Osteocyte (in vitro differentiated cells): ENCODE measurements at regions not wholly inside any gene's neighbourhood (a gene's known extent, or its start where the extent isn't known, plus 50 kb on each side); places are given as distances from the start of the nearest gene placed in this dataset.
"Not testable (repeated sequence)": the region's sequence is repeated elsewhere in the genome, so short reads cannot be mapped to it uniquely, and the experiment has no call there.

Source experiments
- DNase-seq: peaks from one replicate; pipeline ENCODE4 v3.0.0; 2021; ENCODE audit warnings: mixed read lengths; ENCODE audit not compliant: unreplicated experiment; ENCODE audit errors: extremely low spot score
- H3K27ac Mint-ChIP-seq: one replicate; pipeline ENCODE4 v1.8.0; 2021; ENCODE audit warnings: mild to moderate bottlenecking, mixed read lengths; ENCODE audit not compliant: unreplicated experiment
- H3K27me3 Mint-ChIP-seq: one replicate; pipeline ENCODE4 v1.8.0; 2021; ENCODE audit warnings: mixed read lengths; ENCODE audit not compliant: unreplicated experiment
- H3K36me3 Mint-ChIP-seq: one replicate; pipeline ENCODE4 v1.8.0; 2021; ENCODE audit warnings: mixed read lengths; ENCODE audit not compliant: unreplicated experiment
- H3K4me1 Mint-ChIP-seq: one replicate; pipeline ENCODE4 v1.8.0; 2021; ENCODE audit warnings: mixed read lengths; ENCODE audit not compliant: unreplicated experiment
- H3K4me3 Mint-ChIP-seq: one replicate; pipeline ENCODE4 v1.8.0; 2021; ENCODE audit warnings: mild to moderate bottlenecking, moderate library complexity, mixed read lengths; ENCODE audit not compliant: unreplicated experiment
- H3K9me3 Mint-ChIP-seq: one replicate; pipeline ENCODE4 v1.8.0; 2021; ENCODE audit warnings: mixed read lengths; ENCODE audit not compliant: unreplicated experiment
- CTCF ChIP-seq: fragments of 200-600 bp; sonication (generic); IDR thresholded peaks from 2 replicates; pipeline ENCODE4 v1.5.0; 2021; ENCODE audit warnings: antibody characterized with exemption, mild to moderate bottlenecking, moderate library complexity

DNA sequence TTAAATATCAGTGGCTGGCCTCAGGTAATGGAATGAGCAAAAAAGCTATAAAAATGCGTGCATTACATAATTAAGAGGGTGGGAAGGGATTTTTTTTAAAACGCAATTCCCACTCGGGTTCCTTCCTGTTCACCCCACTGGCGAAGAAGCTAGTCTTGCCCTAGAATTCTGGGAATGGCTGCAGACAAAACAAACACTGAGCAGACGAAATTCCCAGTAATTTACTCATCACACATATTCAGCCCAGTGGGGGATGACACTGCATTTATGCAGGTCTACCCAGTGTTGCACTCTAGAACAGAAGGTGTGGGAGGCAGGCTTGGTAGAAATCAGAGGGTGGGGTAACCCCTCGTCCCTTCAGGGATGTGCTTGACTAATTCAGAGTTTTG is 2695.0 kb upstream of the DEFB115 start:
- Mint-ChIP-seq H3K9me3 (peaks cover 63% of the 10 kb centered on the region), H3K36me3 (no peaks in the 10 kb centered on the region), H3K4me1 (no peaks in the 10 kb centered on the region), H3K4me3 (no peak overlapping the region), H3K27ac (no peak overlapping the region), H3K27me3 (no peaks in the 10 kb centered on the region)
- no peak for DNase-seq
- no peak for TF ChIP-seq CTCF

DNA sequence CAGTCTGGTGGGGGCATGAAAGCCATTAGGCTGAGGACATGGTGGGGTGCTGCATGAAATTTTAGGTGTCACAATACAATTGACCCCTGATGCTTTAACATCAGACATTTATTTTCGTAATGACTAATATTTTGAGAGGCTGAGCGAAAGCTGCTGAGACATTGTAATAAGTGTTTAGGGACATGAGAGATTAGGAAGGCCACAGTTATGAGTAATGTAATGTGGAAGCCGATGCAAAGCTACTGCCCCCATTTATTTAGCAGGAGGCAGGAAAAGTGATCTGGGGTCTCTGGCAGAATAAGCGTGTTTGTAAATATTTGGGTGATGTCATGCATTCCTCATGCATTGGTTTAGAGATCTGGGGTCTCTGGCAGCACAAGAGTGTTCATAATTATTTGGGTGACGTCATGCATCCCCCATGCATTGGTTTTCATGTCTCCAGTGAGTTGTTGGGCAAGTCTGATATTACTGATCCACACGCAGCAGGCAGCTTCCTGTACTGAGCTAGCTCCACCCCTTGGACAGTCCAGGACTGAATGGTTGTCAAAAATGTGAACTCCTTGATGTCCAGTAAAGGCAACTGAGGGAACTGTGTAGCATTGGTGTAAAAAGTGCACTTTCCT is 2694.5 kb upstream of the DEFB115 start:
- H3K27me3 Mint-ChIP-seq, DNase-seq, H3K4me3 Mint-ChIP-seq, H3K27ac Mint-ChIP-seq, H3K36me3 Mint-ChIP-seq, H3K4me1 Mint-ChIP-seq: not testable (repeated sequence)
- peaks cover 63% of the 10 kb centered on the region for H3K9me3 Mint-ChIP-seq

GRCh38 chr20:28564024-28564423 is 2693.4 kb upstream of the DEFB115 start:
- peaks cover 55% of the 10 kb centered on the region for H3K9me3 Mint-ChIP-seq
- DNase-seq, H3K27ac Mint-ChIP-seq, H3K4me3 Mint-ChIP-seq, H3K36me3 Mint-ChIP-seq, H3K4me1 Mint-ChIP-seq, H3K27me3 Mint-ChIP-seq: not testable (repeated sequence)

DNA sequence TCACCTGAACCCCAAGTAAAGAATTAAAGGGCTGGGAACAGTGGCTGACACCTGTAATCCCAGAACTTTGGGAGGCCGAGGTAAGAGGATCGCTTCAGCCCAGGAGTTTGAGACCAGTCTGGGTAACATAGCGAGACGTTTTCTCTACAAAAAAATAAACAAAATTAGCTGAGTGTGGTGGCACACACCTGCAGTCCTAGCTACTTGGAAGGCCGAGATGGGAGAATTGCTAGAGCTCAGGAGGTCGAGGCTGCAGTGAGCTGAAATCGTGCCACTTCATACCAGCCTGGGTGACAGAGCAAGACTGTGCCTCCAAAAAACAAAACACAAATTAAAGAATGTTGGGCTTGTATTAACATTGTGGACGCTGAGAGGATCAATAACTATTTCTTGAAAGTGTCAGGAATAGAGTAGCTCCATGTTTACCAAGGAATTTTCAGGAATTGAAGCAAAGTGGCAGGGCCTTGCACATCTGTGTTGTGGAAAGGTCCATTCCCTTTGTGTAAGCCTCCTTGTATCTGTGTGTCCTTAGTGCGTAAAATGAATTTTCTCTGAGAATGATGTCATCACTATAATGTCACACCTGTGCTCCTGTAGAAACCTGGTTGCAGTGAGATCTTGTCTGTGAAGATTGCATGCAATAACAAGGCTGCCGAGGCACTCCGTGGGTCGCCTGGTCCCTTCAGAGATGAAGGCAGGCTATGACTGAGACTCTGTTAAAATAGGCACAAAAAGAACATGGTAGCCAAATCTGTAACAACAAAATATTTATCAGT is 2692.6 kb upstream of the DEFB115 start:
- not testable (repeated sequence) for H3K4me3 Mint-ChIP-seq, DNase-seq, H3K27me3 Mint-ChIP-seq, H3K4me1 Mint-ChIP-seq, H3K36me3 Mint-ChIP-seq, H3K27ac Mint-ChIP-seq
- H3K9me3 Mint-ChIP-seq = peaks cover 53% of the 10 kb centered on the region

- H3K27me3 Mint-ChIP-seq, H3K27ac Mint-ChIP-seq, H3K4me3 Mint-ChIP-seq, H3K36me3 Mint-ChIP-seq, DNase-seq, H3K4me1 Mint-ChIP-seq: not testable (repeated sequence)
- peaks cover 22% of the 10 kb centered on the region for H3K9me3 Mint-ChIP-seq
Measured at GRCh38 chr20:28575991-28576390, 2681.5 kb upstream of the DEFB115 start.

DNA sequence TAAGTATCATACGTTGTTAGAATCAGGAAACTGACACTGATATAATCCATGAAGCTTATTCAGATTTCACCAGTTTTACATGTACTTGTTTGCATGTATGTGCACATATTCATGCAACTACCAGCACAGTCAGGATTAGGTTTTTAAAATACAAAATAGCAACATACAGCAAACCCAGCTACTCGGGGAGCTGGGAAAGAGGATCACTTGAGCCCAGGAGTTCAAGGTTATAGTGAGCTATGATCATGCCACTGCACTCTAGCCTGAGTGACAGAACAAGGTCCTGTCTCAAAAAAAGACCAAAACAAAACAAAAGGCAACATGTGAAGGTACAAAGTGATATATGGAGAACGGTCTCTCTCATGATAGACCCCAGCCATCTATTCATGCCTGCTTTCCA is 2665.8 kb upstream of the DEFB115 start:
- not testable (repeated sequence) for H3K27ac Mint-ChIP-seq, H3K4me1 Mint-ChIP-seq, H3K36me3 Mint-ChIP-seq, DNase-seq, H3K27me3 Mint-ChIP-seq, H3K4me3 Mint-ChIP-seq
- H3K9me3 Mint-ChIP-seq = peaks cover 15% of the 10 kb centered on the region

- DNase-seq, H3K4me3 Mint-ChIP-seq, H3K27ac Mint-ChIP-seq, H3K27me3 Mint-ChIP-seq, H3K4me1 Mint-ChIP-seq, H3K36me3 Mint-ChIP-seq: not testable (repeated sequence)
- H3K9me3 Mint-ChIP-seq = peaks cover 31% of the 10 kb centered on the region
Measured at GRCh38 chr20:28593383-28593782, 2664.1 kb upstream of the DEFB115 start.

DNA sequence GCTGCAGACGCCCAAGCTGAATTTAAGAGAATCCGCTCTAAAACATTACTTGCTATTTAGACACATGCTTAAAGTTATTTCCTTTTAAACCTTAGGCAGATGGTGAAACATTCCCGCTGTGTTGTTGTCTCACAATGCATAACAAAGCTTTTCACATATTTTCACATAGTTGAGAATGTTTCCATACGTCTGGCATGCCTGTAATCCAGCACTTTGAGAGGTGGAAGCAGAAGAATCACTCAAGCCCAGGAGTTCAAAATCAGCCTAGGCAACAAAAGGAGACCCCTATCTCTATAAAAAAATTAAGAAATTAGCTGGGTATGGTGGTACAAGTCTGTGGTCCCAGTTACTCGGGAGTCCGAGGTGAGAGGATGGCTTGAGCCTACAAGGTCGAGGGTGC is 2663.0 kb upstream of the DEFB115 start:
- not testable (repeated sequence) for H3K4me3 Mint-ChIP-seq, H3K27ac Mint-ChIP-seq, DNase-seq, H3K36me3 Mint-ChIP-seq, H3K27me3 Mint-ChIP-seq, H3K4me1 Mint-ChIP-seq
- peaks cover 28% of the 10 kb centered on the region for H3K9me3 Mint-ChIP-seq

GRCh38 chr20:28602006-28602402 is 2655.5 kb upstream of the DEFB115 start:
- not testable (repeated sequence) for DNase-seq, H3K27me3 Mint-ChIP-seq, H3K4me1 Mint-ChIP-seq, H3K36me3 Mint-ChIP-seq, H3K27ac Mint-ChIP-seq, H3K4me3 Mint-ChIP-seq
- H3K9me3 Mint-ChIP-seq = peaks cover 59% of the 10 kb centered on the region

DNA sequence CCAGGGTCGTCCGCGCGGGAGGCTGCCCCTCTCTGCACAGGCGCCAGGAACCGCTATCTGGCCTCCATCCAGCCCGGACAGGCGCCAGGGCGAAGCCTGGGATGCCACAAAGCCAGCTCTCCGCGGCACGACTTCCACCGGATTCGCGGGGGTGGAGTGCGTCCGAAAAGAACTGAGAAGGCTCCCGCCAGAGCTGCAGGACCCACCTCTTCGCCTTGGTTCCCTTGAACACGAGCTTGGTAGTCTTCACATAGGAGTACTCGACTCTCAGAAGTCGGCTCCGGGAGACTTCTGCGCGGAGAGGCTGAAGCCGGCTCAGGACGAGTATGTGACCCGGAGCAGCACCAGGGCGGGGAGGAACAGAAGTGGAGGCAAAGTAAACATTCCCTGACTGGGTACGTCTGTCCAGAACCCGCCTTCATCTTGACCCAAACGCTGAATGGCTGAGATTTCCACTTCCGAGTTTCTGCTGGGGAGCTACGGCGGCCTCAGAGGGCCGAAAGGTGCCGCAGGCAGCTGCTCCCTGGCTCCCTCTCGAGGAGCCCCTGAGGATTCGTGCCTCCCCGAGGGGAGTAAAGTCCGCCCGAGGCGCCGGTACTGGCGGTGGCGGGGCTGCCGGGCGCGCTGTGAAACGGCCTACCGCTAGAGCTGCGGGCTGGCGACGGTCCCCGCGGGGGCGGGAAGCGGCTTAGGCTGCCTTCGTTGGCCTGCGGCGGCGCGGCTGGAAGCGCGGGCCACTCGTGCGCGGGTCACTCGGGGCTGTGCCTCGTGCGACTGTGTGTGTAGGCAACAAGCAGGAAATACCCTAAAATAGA is 2654.9 kb upstream of the DEFB115 start:
- not testable (repeated sequence) for H3K36me3 Mint-ChIP-seq, H3K4me3 Mint-ChIP-seq, H3K27ac Mint-ChIP-seq, H3K27me3 Mint-ChIP-seq, H3K4me1 Mint-ChIP-seq, DNase-seq
- peaks cover 53% of the 10 kb centered on the region for H3K9me3 Mint-ChIP-seq

- H3K4me1 Mint-ChIP-seq, H3K27me3 Mint-ChIP-seq, H3K27ac Mint-ChIP-seq, DNase-seq, H3K36me3 Mint-ChIP-seq, H3K4me3 Mint-ChIP-seq: not testable (repeated sequence)
- H3K9me3 Mint-ChIP-seq = peaks cover 51% of the 10 kb centered on the region
Measured at GRCh38 chr20:28603218-28603577, 2654.3 kb upstream of the DEFB115 start.
